A549 (cell line): ENCODE measurements at regions not wholly inside any gene's neighbourhood (a gene's known extent, or its start where the extent isn't known, plus 50 kb on each side); places are given as distances from the start of the nearest gene placed in this dataset.

Source experiments
- CHD2 ChIP-seq: fragments of 150-350 bp; IDR thresholded peaks from 2 replicates; pipeline ENCODE4 v1.6.1; 2014; ENCODE audit warnings: low read length; ENCODE audit not compliant: partially characterized antibody
- CTCF ChIP-seq: fragments of >200 bp; sonication (Bioruptor Twin); formaldehyde crosslinking; IDR thresholded peaks from 3 replicates; pipeline ENCODE4 v1.5.1; 2016
- HDAC2 ChIP-seq: fragments of 200-600 bp; sonication (generic); IDR thresholded peaks from 2 replicates; pipeline ENCODE4 v1.6.1; 2016
- KDM1A ChIP-seq: fragments of 200-600 bp; sonication (generic); IDR thresholded peaks from 2 replicates; pipeline ENCODE4 v1.6.1; 2016; ENCODE audit warnings: low read depth, mild to moderate bottlenecking
- KDM5A ChIP-seq: fragments of 200-600 bp; sonication (generic); IDR thresholded peaks from 2 replicates; pipeline ENCODE4 v1.6.1; 2016; ENCODE audit warnings: antibody characterized with exemption, mild to moderate bottlenecking
- NR3C1 ChIP-seq: fragments of >200 bp; sonication (Bioruptor Twin); formaldehyde crosslinking; IDR thresholded peaks from 3 replicates; pipeline ENCODE4 v1.6.1; 2017
- POLR2A ChIP-seq: IDR thresholded peaks from 2 replicates; pipeline ENCODE4 v1.6.1; 2012; ENCODE audit warnings: mild to moderate bottlenecking, low read length
- POLR2AphosphoS2 ChIP-seq: conservative IDR thresholded peaks from 2 replicates; pipeline ENCODE4 v1.6.1; 2012; ENCODE audit warnings: low read length, improper control_type of control experiment, inconsistent platforms
- REST ChIP-seq: fragments of 200-600 bp; sonication (generic); IDR thresholded peaks from 2 replicates; pipeline ENCODE4 v1.6.1; 2016; ENCODE audit warnings: antibody characterized with exemption, mild to moderate bottlenecking, moderate library complexity
- ZFP36 ChIP-seq: fragments of 450-650 bp; IDR thresholded peaks from 2 replicates; pipeline ENCODE4 v1.6.1; 2014; ENCODE audit warnings: borderline replicate concordance; ENCODE audit not compliant: partially characterized antibody

- TF ChIP-seq CTCF (no peak), POLR2A (no peak), ZFP36 (no peak), NR3C1 (no peak), CHD2 (no peak), KDM5A (no peak), POLR2AphosphoS2 (no peak), REST (no peak), KDM1A (no peak), HDAC2 (no peak)
Measured at GRCh38 chr4:45640281-45640680, 483.6 kb downstream of the GABRG1 start.
